IPS DF 6.9 (cell line): ENCODE measurements at regions not wholly inside any gene's neighbourhood (a gene's known extent, or its start where the extent isn't known, plus 50 kb on each side); places are given as distances from the start of the nearest gene placed in this dataset.
"Not testable (repeated sequence)": the region's sequence is repeated elsewhere in the genome, so short reads cannot be mapped to it uniquely, and the experiment has no call there.

Experiments
- DNase-seq: peaks from one replicate; pipeline ENCODE4 v3.0.0-alpha.2; 2013; ENCODE audit warnings: low read depth, low spot score
- H3K27ac ChIP-seq: one replicate; pipeline ENCODE4 v1.5.1; 2013; ENCODE audit warnings: low read length, control low read depth
- H3K27me3 ChIP-seq: 2 replicates; pipeline ENCODE4 v1.6.1; 2013; ENCODE audit warnings: mild to moderate bottlenecking, low read length; ENCODE audit not compliant: control insufficient read depth, insufficient read depth
- H3K36me3 ChIP-seq: 2 replicates; pipeline ENCODE4 v1.6.1; 2013; ENCODE audit warnings: low read length; ENCODE audit not compliant: control insufficient read depth, insufficient read depth
- H3K4me1 ChIP-seq: 2 replicates; pipeline ENCODE4 v1.6.1; 2013; ENCODE audit warnings: low read length; ENCODE audit not compliant: control insufficient read depth, insufficient read depth
- H3K4me3 ChIP-seq: 2 replicates; pipeline ENCODE4 v1.5.1; 2013; ENCODE audit warnings: mild to moderate bottlenecking, low read length
- H3K9me3 ChIP-seq: 2 replicates; pipeline ENCODE4 v1.6.1; 2013; ENCODE audit warnings: low read length, inconsistent platforms; ENCODE audit not compliant: control insufficient read depth, insufficient read depth
- WGBS: extraction: QIAGEN DNeasy Blood & Tissue Kit; methylation state at CpG from one replicate; pipeline ENCODE4 v1.1.7; 2013; ENCODE audit warnings: mixed read lengths, missing lambda C conversion rate; ENCODE audit not compliant: insufficient read length, insufficient coverage; 5-methylcytosine and 5-hydroxymethylcytosine counted together

DNA sequence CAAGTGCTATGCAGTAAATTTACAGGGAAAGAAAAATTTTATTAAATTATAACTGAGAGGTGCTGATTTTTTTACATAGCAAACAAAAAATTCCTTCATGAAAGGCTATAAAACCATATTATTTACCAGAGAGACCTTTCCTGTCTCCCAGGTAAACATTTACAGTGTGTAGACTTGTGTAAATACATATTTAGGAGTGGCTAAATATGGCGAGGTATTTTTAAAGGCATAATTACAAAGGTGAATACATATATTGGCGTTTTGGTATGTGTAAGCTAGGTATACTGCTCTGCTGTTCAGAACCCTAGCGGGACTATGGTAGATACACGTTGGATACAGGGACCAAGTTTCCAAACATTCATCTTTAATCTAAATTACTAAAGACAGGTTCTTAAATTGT, 170.6 kb upstream of the MEF2C start:
- no peak overlapping the region for H3K27ac ChIP-seq

DNA sequence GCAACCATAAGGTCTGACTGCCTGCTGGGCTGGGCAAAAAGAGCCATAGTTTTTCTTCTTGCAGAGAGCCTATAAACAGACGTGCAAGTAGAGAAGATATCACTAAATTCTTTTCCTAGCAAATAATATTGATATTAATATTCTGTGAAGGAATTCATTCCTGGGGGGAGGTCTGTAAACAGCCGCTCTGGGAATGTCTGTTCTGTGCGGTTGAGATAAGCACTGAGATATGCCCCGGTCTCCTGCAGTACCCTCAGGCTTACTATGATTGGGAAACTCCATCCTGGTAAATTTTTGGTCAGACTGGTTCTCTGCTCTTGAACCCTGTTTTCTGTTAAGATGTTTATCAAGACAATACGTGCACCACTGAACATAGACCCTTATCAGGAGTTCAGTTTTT, 167.1 kb upstream of the MEF2C start:
- not testable (repeated sequence) for H3K36me3 ChIP-seq, DNase-seq, H3K4me1 ChIP-seq, H3K27ac ChIP-seq, H3K4me3 ChIP-seq, H3K27me3 ChIP-seq, H3K9me3 ChIP-seq
- no CpG with 5 or more reads among the region's 5 CpGs for WGBS

More for the DNA sequence above, 170.6 kb upstream of the MEF2C start:
- WGBS: no CpG with 5 or more reads among the region's 4 CpGs
- no peaks in the 10 kb centered on the region; the same call in 1 of the 2 replicates for H3K9me3 ChIP-seq
- H3K4me1 ChIP-seq: no peaks in the 10 kb centered on the region
- no peak overlapping the region for H3K4me3 ChIP-seq
- no peaks in the 10 kb centered on the region for H3K36me3 ChIP-seq
- H3K27me3 ChIP-seq: no peaks in the 10 kb centered on the region
- DNase-seq: no peak

DNA sequence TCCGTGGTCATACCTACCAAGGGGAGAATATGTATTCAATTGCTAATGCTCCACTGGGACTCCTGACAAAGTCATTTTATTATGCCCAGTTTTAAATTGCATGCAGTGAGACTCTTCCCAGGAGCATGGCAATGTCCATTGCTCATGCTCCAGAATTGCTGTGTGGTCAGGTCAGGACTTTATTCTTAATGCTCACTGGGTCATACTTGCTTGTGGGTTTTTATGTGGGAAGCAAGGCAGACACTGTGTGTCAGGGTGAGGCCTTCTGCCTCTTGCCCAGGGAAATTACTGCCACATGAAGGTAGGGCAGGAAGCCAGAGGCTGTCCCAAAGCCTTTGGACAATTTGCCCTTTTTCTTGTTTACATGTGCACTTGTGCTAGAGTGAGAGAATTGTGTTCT, 164.6 kb upstream of the MEF2C start:
- WGBS: no CpG with 5 or more reads among the region's 1 CpG

GRCh38 chr5:89045216-89045615, 162.2 kb upstream of the MEF2C start:
- H3K27ac ChIP-seq: no peak overlapping the region
- H3K27me3 ChIP-seq: no peaks in the 10 kb centered on the region
- no peak for DNase-seq
- WGBS: no CpG with 5 or more reads among the region's 3 CpGs
- H3K9me3 ChIP-seq: no peaks in the 10 kb centered on the region; the same call in 1 of the 2 replicates
- H3K36me3 ChIP-seq: no peaks in the 10 kb centered on the region
- peaks cover 5% of the 10 kb centered on the region for H3K4me1 ChIP-seq
- no peak overlapping the region for H3K4me3 ChIP-seq

More for the DNA sequence above, 164.6 kb upstream of the MEF2C start:
- Histone ChIP-seq H3K27ac (no peak overlapping the region), H3K4me1 (peaks cover 5% of the 10 kb centered on the region), H3K36me3 (no peaks in the 10 kb centered on the region), H3K27me3 (no peaks in the 10 kb centered on the region), H3K4me3 (no peak overlapping the region), H3K9me3 (no peaks in the 10 kb centered on the region; the same call in 1 of the 2 replicates)
- DNase-seq: no peak

- H3K4me3 ChIP-seq: no peak overlapping the region
- peaks cover 5% of the 10 kb centered on the region for H3K4me1 ChIP-seq
- WGBS: no CpG with 5 or more reads among the region's 5 CpGs
- H3K9me3 ChIP-seq: no peaks in the 10 kb centered on the region; the same call in 1 of the 2 replicates
- H3K36me3 ChIP-seq: no peaks in the 10 kb centered on the region
- no peak overlapping the region for H3K27ac ChIP-seq
- no peaks in the 10 kb centered on the region for H3K27me3 ChIP-seq
- no peak for DNase-seq
Observed at GRCh38 chr5:89044674-89045200, 161.8 kb upstream of the MEF2C start.

GRCh38 chr5:89043676-89044075, 160.7 kb upstream of the MEF2C start:
- no peak overlapping the region for H3K27ac ChIP-seq

GRCh38 chr5:89042746-89043145, 159.8 kb upstream of the MEF2C start:
- no CpG with 5 or more reads among the region's 2 CpGs for WGBS
- Histone ChIP-seq H3K36me3 (no peaks in the 10 kb centered on the region), H3K4me3 (no peak overlapping the region), H3K4me1 (peaks cover 3% of the 10 kb centered on the region), H3K27me3 (no peaks in the 10 kb centered on the region), H3K9me3 (no peaks in the 10 kb centered on the region), H3K27ac (no peak overlapping the region)
- no peak for DNase-seq

More at GRCh38 chr5:89043676-89044075, 160.7 kb upstream of the MEF2C start:
- no peak for DNase-seq
- H3K27me3 ChIP-seq: no peaks in the 10 kb centered on the region
- no peak overlapping the region for H3K4me3 ChIP-seq
- no CpG with 5 or more reads among the region's 1 CpG for WGBS
- H3K4me1 ChIP-seq: peaks cover 5% of the 10 kb centered on the region
- no peaks in the 10 kb centered on the region for H3K36me3 ChIP-seq
- H3K9me3 ChIP-seq: no peaks in the 10 kb centered on the region

DNA sequence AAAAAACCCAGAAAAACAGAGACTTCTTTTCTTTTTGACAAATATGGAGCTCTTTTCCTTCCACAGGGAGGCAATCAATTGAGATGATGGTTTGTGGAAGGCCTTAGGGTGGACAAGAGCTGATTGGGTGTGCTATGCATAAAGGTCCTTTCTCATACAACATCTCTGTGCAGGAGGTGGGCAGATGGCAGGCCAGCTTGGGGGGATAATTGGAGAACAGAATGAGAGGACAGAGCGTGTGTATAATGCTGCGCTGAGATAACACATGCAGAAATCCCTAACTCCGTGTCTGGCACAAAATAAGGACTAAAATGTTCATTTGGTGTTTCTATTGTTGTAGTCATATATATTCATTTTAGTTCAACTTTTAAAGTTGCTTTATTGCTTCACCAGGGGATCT, 159.0 kb upstream of the MEF2C start:
- Histone ChIP-seq H3K27me3 (no peaks in the 10 kb centered on the region), H3K9me3 (no peaks in the 10 kb centered on the region), H3K36me3 (no peaks in the 10 kb centered on the region), H3K27ac (no peak overlapping the region), H3K4me3 (no peak overlapping the region), H3K4me1 (no peaks in the 10 kb centered on the region)
- DNase-seq: no peak
- WGBS: no CpG with 5 or more reads among the region's 3 CpGs

- no CpG with 5 or more reads among the region's 3 CpGs for WGBS
- Histone ChIP-seq H3K27ac (no peak overlapping the region), H3K9me3 (no peaks in the 10 kb centered on the region)
Observed at GRCh38 chr5:89041249-89041779, 158.3 kb upstream of the MEF2C start.

DNA sequence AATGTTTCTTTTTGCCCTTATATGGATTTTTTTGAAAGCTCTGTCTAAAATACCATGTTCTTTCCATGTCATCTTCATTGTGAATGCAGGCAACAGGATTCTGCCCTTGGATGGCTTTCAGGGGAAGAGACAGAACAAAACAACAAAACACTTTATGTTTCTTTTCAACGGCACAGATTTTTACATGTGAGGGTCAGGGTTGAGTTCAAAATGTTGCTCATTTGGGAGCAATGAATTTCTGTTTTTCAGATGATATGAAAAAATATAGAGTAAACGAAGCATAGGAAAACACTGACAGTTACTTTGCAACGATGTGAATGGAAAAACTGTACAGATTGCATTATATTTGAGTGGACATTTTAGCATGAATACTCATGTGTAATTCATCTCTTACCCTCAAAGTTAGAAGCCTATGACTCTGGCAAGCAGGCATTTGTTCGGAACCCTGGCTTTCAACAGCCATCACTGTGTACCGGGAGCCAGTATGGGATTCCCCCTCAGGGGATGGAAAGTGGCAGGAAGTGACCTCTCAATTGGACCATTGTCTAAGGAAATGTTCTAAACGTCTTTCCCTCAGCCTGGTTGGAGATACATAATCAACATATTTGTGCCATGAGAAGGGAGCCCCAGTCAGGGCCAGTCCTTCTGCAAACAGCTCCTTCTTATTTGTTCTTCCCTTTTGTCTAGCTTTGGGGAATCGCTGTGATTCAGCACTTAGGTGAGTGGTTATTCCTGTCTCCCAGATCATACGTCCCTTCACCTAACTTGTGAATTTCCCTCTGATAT, 153.9 kb upstream of the MEF2C start:
- Histone ChIP-seq H3K27me3 (no peaks in the 10 kb centered on the region), H3K4me1 (no peaks in the 10 kb centered on the region), H3K9me3 (no peaks in the 10 kb centered on the region), H3K4me3 (no peak overlapping the region), H3K36me3 (no peaks in the 10 kb centered on the region), H3K27ac (no peak overlapping the region)
- DNase-seq: no peak
- WGBS: no CpG with 5 or more reads among the region's 8 CpGs

More at GRCh38 chr5:89041249-89041779, 158.3 kb upstream of the MEF2C start:
- H3K4me1 ChIP-seq: no peaks in the 10 kb centered on the region
- no peak overlapping the region for H3K4me3 ChIP-seq
- no peak for DNase-seq
- no peaks in the 10 kb centered on the region for H3K27me3 ChIP-seq
- H3K36me3 ChIP-seq: no peaks in the 10 kb centered on the region
